ENCODE measurements at regions not wholly inside any gene's neighbourhood (a gene's known extent, or its start where the extent isn't known, plus 50 kb on each side); places are given as distances from the start of the nearest gene placed in this dataset.

- TF ChIP-seq CTCF (conservative IDR thresholded peaks at IDR 0.05; ENCODE audit: control insufficient read depth, insufficient read depth, low read depth, low read length): no peak
- no peak for DNase-seq (ENCODE audit: low read depth)
- H3K4me3 ChIP-seq (ENCODE audit: control insufficient read depth, low read depth, low read length): no peak overlapping the region
Observed at GRCh38 chr4:58515226-58515625, 1405.0 kb upstream of the IGFBP7 start.

GRCh38 chr4:58514299-58514698 lies 1404.1 kb upstream of the IGFBP7 start:
- TF ChIP-seq CTCF (conservative IDR thresholded peaks at IDR 0.05; ENCODE audit: control insufficient read depth, insufficient read depth, low read depth, low read length): no peak
- no peak for DNase-seq (ENCODE audit: low read depth)
- H3K4me3 ChIP-seq (ENCODE audit: control insufficient read depth, low read depth, low read length): no peak overlapping the region

- no peak for TF ChIP-seq CTCF (conservative IDR thresholded peaks at IDR 0.05; ENCODE audit: control insufficient read depth, insufficient read depth, low read depth, low read length)
- no peak for DNase-seq (ENCODE audit: low read depth)
- no peak overlapping the region for H3K4me3 ChIP-seq (ENCODE audit: control insufficient read depth, low read depth, low read length)
Observed at GRCh38 chr4:58510652-58511051, 1400.5 kb upstream of the IGFBP7 start.

DNA sequence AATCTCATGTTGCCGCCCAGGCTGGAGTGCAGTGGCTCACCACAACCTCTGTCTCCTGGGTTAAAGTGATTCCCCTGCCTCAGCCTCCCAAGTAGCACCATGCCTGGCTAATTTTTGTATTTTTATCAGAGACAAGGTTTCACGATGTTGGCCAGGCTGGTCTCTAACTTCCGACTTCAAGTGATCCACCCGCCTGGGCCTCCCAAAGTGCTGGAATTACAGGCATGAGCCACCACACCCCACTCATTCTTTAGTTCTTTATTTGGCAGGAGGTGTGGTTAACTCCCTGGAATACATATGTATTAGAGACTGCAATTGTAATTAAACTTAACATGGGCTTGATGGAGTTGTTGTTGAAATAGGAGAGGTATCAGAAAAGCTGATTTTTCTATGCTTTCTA lies 1396.9 kb upstream of the IGFBP7 start:
- no peak for TF ChIP-seq CTCF (conservative IDR thresholded peaks at IDR 0.05; ENCODE audit: control insufficient read depth, insufficient read depth, low read depth, low read length)
- no peak for DNase-seq (ENCODE audit: low read depth)
- H3K4me3 ChIP-seq (ENCODE audit: control insufficient read depth, low read depth, low read length): no peak overlapping the region

- no peak for DNase-seq (ENCODE audit: low read depth)
- H3K4me3 ChIP-seq (ENCODE audit: control insufficient read depth, low read depth, low read length): no peak overlapping the region
- TF ChIP-seq CTCF (conservative IDR thresholded peaks at IDR 0.05; ENCODE audit: control insufficient read depth, insufficient read depth, low read depth, low read length): no peak
Observed at GRCh38 chr4:58502839-58503238, 1392.7 kb upstream of the IGFBP7 start.

DNA sequence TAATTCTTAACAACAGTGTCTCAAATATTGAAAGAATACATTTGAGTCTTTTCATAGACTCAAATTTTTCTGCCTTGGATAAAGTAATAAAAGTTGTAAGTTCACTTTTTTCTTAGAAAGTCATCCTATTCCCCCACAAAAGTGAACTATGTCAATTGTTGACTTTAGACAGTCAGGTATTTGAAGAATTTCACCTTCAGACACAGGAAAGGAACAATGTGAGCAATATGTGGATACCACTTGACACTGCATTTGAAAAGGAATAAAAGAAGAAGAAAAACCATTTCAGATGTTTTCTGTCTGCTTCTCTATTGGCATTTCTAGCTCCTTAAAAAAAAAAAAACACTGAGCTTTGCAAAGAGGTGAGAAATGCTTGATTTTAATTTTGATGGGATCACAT lies 1389.0 kb upstream of the IGFBP7 start:
- TF ChIP-seq CTCF (conservative IDR thresholded peaks at IDR 0.05; ENCODE audit: control insufficient read depth, insufficient read depth, low read depth, low read length): no peak
- H3K4me3 ChIP-seq (ENCODE audit: control insufficient read depth, low read depth, low read length): no peak overlapping the region
- no peak for DNase-seq (ENCODE audit: low read depth)

GRCh38 chr4:58491620-58492019 lies 1381.4 kb upstream of the IGFBP7 start:
- H3K4me3 ChIP-seq (ENCODE audit: control insufficient read depth, low read depth, low read length): no peak overlapping the region
- DNase-seq (ENCODE audit: low read depth): no peak
- no peak for TF ChIP-seq CTCF (conservative IDR thresholded peaks at IDR 0.05; ENCODE audit: control insufficient read depth, insufficient read depth, low read depth, low read length)
